ENCODE measurements at regions not wholly inside any gene's neighbourhood (a gene's known extent, or its start where the extent isn't known, plus 50 kb on each side); places are given as distances from the start of the nearest gene placed in this dataset.

DNA sequence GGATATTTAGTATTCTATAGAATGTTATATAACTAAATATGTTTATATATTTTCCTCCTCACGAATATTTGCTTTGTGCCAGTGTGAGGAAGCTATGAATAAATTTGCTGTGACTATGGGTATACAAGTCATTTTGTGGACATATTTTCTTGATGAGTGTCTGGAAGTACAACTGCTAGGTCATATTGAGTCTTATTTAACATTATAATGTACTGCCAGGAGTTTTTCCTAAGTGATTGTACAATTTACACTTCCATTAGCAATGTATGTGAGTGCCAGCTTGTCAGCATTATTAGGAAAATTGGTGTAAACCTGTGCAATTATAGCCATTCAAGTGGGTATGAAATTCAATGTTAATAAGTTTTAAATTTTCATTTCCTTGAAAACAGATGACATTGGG lies 1328.9 kb upstream of the TMEFF2 start:
- TF ChIP-seq CTCF (conservative IDR thresholded peaks at IDR 0.05; ENCODE audit: low read length) (no peak), EZH2phosphoT487 (IDR thresholded peaks at IDR 0.05; ENCODE audit: borderline replicate concordance) (no peak)
